Activated naive CD8-positive, alpha-beta T cell treated with anti-CD3 and anti-CD28 coated beads, Interleukin-2, amount 10 ng/mL, durations not matched to agents 7 days and 5 days (primary cell): ENCODE measurements at regions not wholly inside any gene's neighbourhood (a gene's known extent, or its start where the extent isn't known, plus 50 kb on each side); places are given as distances from the start of the nearest gene placed in this dataset.
"Not testable (repeated sequence)": the region's sequence is repeated elsewhere in the genome, so short reads cannot be mapped to it uniquely, and the experiment has no call there.

Experiments used
- ATAC-seq: fragments of 150-1000 bp; cut with Tn5 transposase; one replicate; pipeline ENCODE4 v1.10.0; 2021; ENCODE audit warnings: low read depth, moderate library complexity
- POLR2A ChIA-PET: fragments of 350-600 bp; sonication (Branson Sonifier 250); formaldehyde crosslinking; loops from one replicate; lab custom pipeline; 2021; ENCODE audit warnings: antibody characterized with exemption; lab: Charles Lee
- DNase-seq: peaks from one replicate; pipeline ENCODE4 v3.0.0; 2021
- H3K27ac Mint-ChIP-seq: one replicate; pipeline ENCODE4 v1.8.0; 2022; ENCODE audit warnings: mild to moderate bottlenecking, mixed read lengths
- H3K27me3 Mint-ChIP-seq: one replicate; pipeline ENCODE4 v1.8.0; 2022; ENCODE audit warnings: mild to moderate bottlenecking, moderate library complexity, mixed read lengths
- H3K36me3 Mint-ChIP-seq: one replicate; pipeline ENCODE4 v1.8.0; 2021; ENCODE audit warnings: mild to moderate bottlenecking, mixed read lengths
- H3K4me1 Mint-ChIP-seq: one replicate; pipeline ENCODE4 v1.8.0; 2021; ENCODE audit warnings: mixed read lengths
- H3K4me3 Mint-ChIP-seq: one replicate; pipeline ENCODE4 v1.8.0; 2022; ENCODE audit warnings: mild to moderate bottlenecking, moderate library complexity, mixed read lengths
- H3K9me3 Mint-ChIP-seq: one replicate; pipeline ENCODE4 v1.8.0; 2021; ENCODE audit warnings: mixed read lengths

- ATAC-seq (no peak), DNase-seq (no peak)
- Mint-ChIP-seq H3K36me3 (no peaks in the 10 kb centered on the region), H3K27ac (no peak overlapping the region), H3K4me3 (no peak overlapping the region), H3K4me1 (no peaks in the 10 kb centered on the region), H3K9me3 (peaks cover 18% of the 10 kb centered on the region), H3K27me3 (peaks cover 2% of the 10 kb centered on the region)
- POLR2A ChIA-PET: no interaction called here
These were observed 68.3 kb upstream of the ACTRT2 start for GRCh38 chr1:2952992-2953391.

GRCh38 chr1:2953688-2954285, 67.5 kb upstream of the ACTRT2 start:
- no peak overlapping the region for H3K27ac Mint-ChIP-seq
- no peaks in the 10 kb centered on the region for H3K4me1 Mint-ChIP-seq
- no peak overlapping the region for H3K4me3 Mint-ChIP-seq
- POLR2A ChIA-PET: no interaction called here
- DNase-seq (no peak), ATAC-seq (no peak)
- peaks cover 18% of the 10 kb centered on the region for H3K9me3 Mint-ChIP-seq
- H3K27me3 Mint-ChIP-seq: peaks cover 2% of the 10 kb centered on the region
- H3K36me3 Mint-ChIP-seq: no peaks in the 10 kb centered on the region

- H3K27ac Mint-ChIP-seq: no peak overlapping the region
- no peak for DNase-seq
- POLR2A ChIA-PET: no interaction called here
- H3K36me3 Mint-ChIP-seq: no peaks in the 10 kb centered on the region
- no peak overlapping the region for H3K4me3 Mint-ChIP-seq
- peaks cover 18% of the 10 kb centered on the region for H3K9me3 Mint-ChIP-seq
- peaks cover 2% of the 10 kb centered on the region for H3K27me3 Mint-ChIP-seq
- H3K4me1 Mint-ChIP-seq: no peaks in the 10 kb centered on the region
- ATAC-seq: no peak
These were observed 65.6 kb upstream of the ACTRT2 start for GRCh38 chr1:2955652-2956051.

DNA sequence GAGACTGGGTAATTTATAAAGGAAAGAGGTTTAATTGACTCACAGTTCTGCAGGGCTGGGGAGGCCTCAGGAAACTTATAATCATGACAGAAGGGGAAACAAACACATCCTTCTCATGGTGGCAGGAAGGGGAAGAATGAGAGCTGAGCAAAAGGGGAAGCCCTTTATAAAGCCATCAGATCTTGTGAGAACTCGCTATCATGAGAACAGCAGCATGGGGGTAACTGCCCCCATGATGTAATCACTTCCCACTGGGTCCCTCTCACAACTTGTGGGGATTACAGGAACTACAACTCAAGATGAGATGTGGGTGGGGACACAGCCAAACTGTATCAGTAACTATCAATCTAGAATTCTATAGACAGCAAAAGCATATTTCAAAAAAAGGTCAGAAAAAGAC, 64.7 kb upstream of the ACTRT2 start:
- Mint-ChIP-seq H3K36me3 (no peaks in the 10 kb centered on the region), H3K4me1 (no peaks in the 10 kb centered on the region), H3K4me3 (no peak overlapping the region), H3K9me3 (peaks cover 18% of the 10 kb centered on the region), H3K27me3 (peaks cover 2% of the 10 kb centered on the region), H3K27ac (no peak overlapping the region)
- DNase-seq (no peak), ATAC-seq (no peak)
- POLR2A ChIA-PET: no interaction called here

GRCh38 chr1:2957329-2957728, 63.9 kb upstream of the ACTRT2 start:
- ATAC-seq (no peak), DNase-seq (no peak)
- Mint-ChIP-seq H3K4me1 (no peaks in the 10 kb centered on the region), H3K4me3 (no peak overlapping the region), H3K27me3 (peaks cover 2% of the 10 kb centered on the region), H3K9me3 (peaks cover 18% of the 10 kb centered on the region), H3K36me3 (no peaks in the 10 kb centered on the region), H3K27ac (no peak overlapping the region)
- POLR2A ChIA-PET: no interaction called here

GRCh38 chr1:2959881-2960280, 61.4 kb upstream of the ACTRT2 start:
- POLR2A ChIA-PET, ATAC-seq, H3K4me3 Mint-ChIP-seq, H3K36me3 Mint-ChIP-seq, DNase-seq, H3K27me3 Mint-ChIP-seq, H3K4me1 Mint-ChIP-seq, H3K27ac Mint-ChIP-seq: not testable (repeated sequence)
- H3K9me3 Mint-ChIP-seq: peaks cover 13% of the 10 kb centered on the region

- Mint-ChIP-seq H3K27me3 (peaks cover 1% of the 10 kb centered on the region), H3K4me1 (no peaks in the 10 kb centered on the region), H3K9me3 (peaks cover 7% of the 10 kb centered on the region), H3K36me3 (no peaks in the 10 kb centered on the region), H3K27ac (no peak overlapping the region), H3K4me3 (no peak overlapping the region)
- DNase-seq (peak; percentile 6), ATAC-seq (no peak)
- POLR2A ChIA-PET: no interaction called here
These were observed 60.2 kb upstream of the ACTRT2 start for GRCh38 chr1:2961081-2961480.

DNA sequence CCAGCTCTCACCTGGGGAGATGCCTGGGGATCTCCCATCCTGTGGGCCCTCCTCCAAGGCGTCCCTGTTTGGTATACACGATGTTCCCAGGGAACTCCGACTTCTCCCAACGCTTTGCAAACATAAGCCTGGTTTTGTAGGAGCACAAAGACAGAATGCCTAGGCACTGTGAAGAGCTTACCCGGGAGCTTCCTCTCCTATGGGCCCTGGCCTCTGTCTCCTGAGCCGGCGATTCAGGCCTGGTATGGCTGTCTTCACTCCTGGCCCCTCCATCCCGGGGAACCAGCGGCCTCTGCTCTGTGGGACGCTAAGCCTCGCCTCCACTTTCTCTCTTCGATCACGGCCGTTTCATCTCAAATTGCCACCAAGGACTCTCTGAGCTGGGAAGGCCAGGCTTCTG, 59.6 kb upstream of the ACTRT2 start:
- DNase-seq: no peak
- H3K4me3 Mint-ChIP-seq: no peak overlapping the region
- ATAC-seq: no peak
- no peaks in the 10 kb centered on the region for H3K36me3 Mint-ChIP-seq
- H3K27ac Mint-ChIP-seq: no peak overlapping the region
- no peaks in the 10 kb centered on the region for H3K27me3 Mint-ChIP-seq
- POLR2A ChIA-PET: no interaction called here
- peaks cover 4% of the 10 kb centered on the region for H3K9me3 Mint-ChIP-seq
- H3K4me1 Mint-ChIP-seq: no peaks in the 10 kb centered on the region

DNA sequence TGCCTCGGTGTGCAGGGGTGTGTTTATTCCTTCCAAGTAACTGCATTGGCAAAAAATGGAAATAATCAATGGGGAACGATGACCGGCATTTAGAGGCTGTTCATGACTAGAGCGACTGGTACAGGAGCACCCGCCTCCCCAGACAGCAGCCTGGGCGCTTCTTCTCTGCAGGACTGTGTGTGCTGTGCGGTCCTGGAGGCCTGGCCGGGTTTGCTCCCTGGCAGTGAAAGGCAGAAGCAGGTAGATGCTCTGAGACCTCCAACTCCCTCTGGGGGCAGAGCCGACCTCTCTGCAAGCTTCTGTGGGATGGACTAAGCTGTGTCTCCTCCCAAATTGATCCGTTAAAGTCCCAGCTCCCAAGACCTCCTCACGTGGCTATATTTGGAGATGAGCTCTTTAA, 59.2 kb upstream of the ACTRT2 start:
- POLR2A ChIA-PET: no interaction called here
- no peaks in the 10 kb centered on the region for H3K4me1 Mint-ChIP-seq
- H3K27me3 Mint-ChIP-seq: no peaks in the 10 kb centered on the region
- no peak overlapping the region for H3K4me3 Mint-ChIP-seq
- H3K36me3 Mint-ChIP-seq: no peaks in the 10 kb centered on the region
- ATAC-seq (no peak), DNase-seq (peak; percentile 14)
- no peak overlapping the region for H3K27ac Mint-ChIP-seq
- H3K9me3 Mint-ChIP-seq: peaks cover 4% of the 10 kb centered on the region

DNA sequence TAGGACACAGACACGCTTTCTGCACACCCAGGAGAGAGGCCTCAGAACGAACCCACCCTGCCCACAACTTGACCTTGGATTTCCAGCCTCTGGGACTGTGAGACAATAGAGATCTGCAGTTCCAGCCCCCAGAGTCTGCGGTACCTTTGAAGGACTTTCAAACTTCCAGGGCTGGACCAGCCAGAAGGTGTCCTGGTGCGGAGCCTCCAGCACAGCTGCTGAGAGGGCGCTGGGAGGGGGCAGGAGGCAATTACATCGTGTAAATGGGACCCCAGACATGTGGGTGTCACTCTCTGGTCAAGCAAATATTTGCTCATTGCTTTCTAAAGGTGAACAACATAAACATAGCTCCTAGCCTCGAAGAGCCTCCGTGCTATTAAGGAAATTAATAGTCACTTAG, 58.7 kb upstream of the ACTRT2 start:
- Mint-ChIP-seq H3K9me3 (peaks cover 3% of the 10 kb centered on the region), H3K27me3 (no peaks in the 10 kb centered on the region), H3K36me3 (no peaks in the 10 kb centered on the region), H3K27ac (no peak overlapping the region), H3K4me3 (no peak overlapping the region), H3K4me1 (no peaks in the 10 kb centered on the region)
- ATAC-seq: no peak
- DNase-seq: no peak
- POLR2A ChIA-PET: no interaction called here

GRCh38 chr1:2962946-2963345, 58.3 kb upstream of the ACTRT2 start:
- Mint-ChIP-seq H3K9me3 (no peaks in the 10 kb centered on the region), H3K4me1 (no peaks in the 10 kb centered on the region), H3K27ac (no peak overlapping the region), H3K27me3 (no peaks in the 10 kb centered on the region), H3K36me3 (no peaks in the 10 kb centered on the region), H3K4me3 (no peak overlapping the region)
- POLR2A ChIA-PET: no interaction called here
- DNase-seq: peak; percentile 5
- no peak for ATAC-seq

- POLR2A ChIA-PET: no interaction called here
- DNase-seq (no peak), ATAC-seq (no peak)
- Mint-ChIP-seq H3K27ac (no peak overlapping the region), H3K27me3 (peaks cover 6% of the 10 kb centered on the region), H3K9me3 (no peaks in the 10 kb centered on the region), H3K4me1 (no peaks in the 10 kb centered on the region), H3K36me3 (no peaks in the 10 kb centered on the region), H3K4me3 (no peak overlapping the region)
These were observed 55.6 kb upstream of the ACTRT2 start for GRCh38 chr1:2965676-2966075.

DNA sequence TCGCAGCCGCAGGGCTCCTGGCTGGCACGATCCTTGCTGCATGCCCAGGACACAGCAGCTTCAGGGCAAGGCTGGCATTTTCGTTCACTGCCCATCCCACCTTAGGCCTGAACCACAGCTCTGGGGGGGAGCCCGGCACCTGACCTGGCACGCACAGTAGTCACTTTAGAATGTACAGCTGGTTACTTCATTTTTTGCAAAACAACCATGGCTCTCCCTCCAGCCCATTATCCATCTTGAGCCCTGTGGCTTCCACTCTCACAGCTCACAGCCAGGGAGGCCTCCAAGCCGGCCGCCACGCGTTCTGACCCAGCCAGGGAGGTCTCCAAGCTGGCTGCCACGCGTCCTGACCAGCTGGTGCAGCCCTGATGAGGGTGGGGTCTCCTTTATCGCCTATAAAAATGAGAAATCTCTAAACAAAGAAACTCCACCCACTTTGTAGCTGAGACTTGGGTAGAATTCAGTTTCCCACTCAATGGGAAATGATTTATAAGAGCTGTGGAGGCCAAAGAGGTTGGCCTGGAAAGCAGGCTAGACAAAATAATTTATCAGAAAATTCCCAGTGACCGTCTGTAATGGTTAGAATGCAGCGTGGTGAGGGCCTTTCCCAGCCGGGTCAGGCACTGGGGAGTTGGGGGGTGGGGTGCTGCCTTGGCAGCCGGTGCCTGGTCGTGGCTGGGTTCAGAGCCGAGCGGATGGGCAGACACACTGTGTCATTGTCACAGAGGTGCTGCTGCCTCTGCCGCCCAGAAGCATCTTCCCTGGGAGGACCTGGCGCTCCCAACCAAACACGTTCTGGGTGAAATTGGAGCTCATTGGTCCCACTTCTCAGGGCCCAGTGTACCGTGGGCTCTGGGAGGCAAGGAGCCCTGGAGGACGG, 54.6 kb upstream of the ACTRT2 start:
- H3K27me3 Mint-ChIP-seq: peaks cover 6% of the 10 kb centered on the region
- H3K4me1 Mint-ChIP-seq: no peaks in the 10 kb centered on the region
- POLR2A ChIA-PET: no interaction called here
- no peak overlapping the region for H3K27ac Mint-ChIP-seq
- no peak for DNase-seq
- ATAC-seq: no peak
- H3K36me3 Mint-ChIP-seq: no peaks in the 10 kb centered on the region
- no peak overlapping the region for H3K4me3 Mint-ChIP-seq
- H3K9me3 Mint-ChIP-seq: no peaks in the 10 kb centered on the region

DNA sequence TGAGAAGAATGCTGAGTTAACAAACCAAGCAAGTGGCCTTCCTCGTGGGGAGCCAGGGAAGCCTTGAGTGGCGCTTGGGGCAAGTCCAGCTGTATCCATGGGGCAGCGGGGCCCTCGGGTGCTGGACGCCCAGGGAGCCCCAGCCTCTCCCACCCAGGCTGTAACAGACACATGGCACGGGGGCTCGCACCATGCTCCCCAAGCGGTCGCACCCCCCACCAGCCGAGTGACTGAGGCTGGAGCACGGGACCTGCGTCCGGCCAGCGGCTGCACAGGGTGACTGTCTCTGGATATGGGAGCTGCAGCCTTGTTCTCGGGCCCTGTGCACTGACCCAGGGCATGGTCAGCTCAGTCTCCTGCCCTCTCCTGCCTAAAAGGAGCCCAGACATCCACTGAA, 53.9 kb upstream of the ACTRT2 start:
- H3K4me1 Mint-ChIP-seq: no peaks in the 10 kb centered on the region
- no peak for ATAC-seq
- H3K27me3 Mint-ChIP-seq: peaks cover 6% of the 10 kb centered on the region
- no peaks in the 10 kb centered on the region for H3K36me3 Mint-ChIP-seq
- POLR2A ChIA-PET: no interaction called here
- DNase-seq: no peak
- H3K4me3 Mint-ChIP-seq: no peak overlapping the region
- no peak overlapping the region for H3K27ac Mint-ChIP-seq
- no peaks in the 10 kb centered on the region for H3K9me3 Mint-ChIP-seq
